ENCODE measurements at regions not wholly inside any gene's neighbourhood (a gene's known extent, or its start where the extent isn't known, plus 50 kb on each side); places are given as distances from the start of the nearest gene placed in this dataset.

DNA sequence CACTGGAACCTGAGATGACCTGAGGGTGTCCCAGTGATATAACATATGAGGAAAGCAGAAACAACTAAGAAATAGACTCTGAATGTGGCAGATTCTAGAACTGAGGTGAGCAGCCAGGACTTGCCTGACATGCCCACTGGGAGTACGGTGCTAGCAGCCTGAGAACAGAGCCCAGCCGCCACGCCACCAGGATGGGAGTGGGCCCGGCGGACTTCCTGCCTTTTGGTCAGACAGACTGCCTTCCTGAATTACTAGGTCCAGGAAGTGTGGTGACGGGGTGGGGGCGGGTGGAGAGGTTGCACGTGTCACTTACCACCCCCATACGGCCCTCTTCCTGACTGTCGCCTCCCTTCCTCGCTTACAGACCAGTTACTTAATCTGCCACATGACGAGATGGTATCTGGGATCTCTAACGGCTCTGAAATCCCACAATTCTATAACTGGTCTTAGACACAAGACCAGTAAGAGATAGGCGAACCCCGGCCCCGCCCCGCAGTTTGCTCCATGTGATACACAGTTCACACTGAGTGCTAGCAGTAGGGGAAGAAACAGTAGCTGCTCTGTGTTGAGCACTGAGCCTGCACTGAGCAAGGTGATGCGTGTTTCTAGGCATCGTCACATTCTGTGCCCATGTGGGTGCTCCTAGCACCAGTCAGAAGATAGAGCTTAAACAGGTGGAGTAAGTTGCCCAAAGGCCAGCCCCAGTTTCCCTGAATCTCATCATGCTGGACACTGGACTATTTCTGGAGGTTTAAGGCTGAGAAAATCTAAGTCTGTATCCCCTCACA, 95.7 kb downstream of the CPN2 start:
- WGBS, 3 donors: 65 to 81% (median 76%) methylated on average over 19 of the region's 19 CpGs
- Histone ChIP-seq H3K4me3 (no peak overlapping the region), H3K9me3 (no peaks in the 10 kb centered on the region), H3K27ac (no peak overlapping the region), H3K36me3 (no peaks in the 10 kb centered on the region), H3K27me3 (no peaks in the 10 kb centered on the region), H3K4me1 (ENCODE audit: insufficient read depth) (peaks cover 6% of the 10 kb centered on the region)
- intact Hi-C loops (cut with DNase I): no loop called here
- DNase-seq: peak in 1 of 5 donors; percentile 35
- TF ChIP-seq POLR2A (IDR thresholded peaks at IDR 0.05) (no peak), EP300 (IDR thresholded peaks at IDR 0.05) (no peak)
- TF ChIP-seq, protein P1, sequence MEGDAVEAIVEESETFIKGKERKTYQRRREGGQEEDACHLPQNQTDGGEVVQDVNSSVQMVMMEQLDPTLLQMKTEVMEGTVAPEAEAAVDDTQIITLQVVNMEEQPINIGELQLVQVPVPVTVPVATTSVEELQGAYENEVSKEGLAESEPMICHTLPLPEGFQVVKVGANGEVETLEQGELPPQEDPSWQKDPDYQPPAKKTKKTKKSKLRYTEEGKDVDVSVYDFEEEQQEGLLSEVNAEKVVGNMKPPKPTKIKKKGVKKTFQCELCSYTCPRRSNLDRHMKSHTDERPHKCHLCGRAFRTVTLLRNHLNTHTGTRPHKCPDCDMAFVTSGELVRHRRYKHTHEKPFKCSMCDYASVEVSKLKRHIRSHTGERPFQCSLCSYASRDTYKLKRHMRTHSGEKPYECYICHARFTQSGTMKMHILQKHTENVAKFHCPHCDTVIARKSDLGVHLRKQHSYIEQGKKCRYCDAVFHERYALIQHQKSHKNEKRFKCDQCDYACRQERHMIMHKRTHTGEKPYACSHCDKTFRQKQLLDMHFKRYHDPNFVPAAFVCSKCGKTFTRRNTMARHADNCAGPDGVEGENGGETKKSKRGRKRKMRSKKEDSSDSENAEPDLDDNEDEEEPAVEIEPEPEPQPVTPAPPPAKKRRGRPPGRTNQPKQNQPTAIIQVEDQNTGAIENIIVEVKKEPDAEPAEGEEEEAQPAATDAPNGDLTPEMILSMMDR (IDR thresholded peaks at IDR 0.05): no peak

DNA sequence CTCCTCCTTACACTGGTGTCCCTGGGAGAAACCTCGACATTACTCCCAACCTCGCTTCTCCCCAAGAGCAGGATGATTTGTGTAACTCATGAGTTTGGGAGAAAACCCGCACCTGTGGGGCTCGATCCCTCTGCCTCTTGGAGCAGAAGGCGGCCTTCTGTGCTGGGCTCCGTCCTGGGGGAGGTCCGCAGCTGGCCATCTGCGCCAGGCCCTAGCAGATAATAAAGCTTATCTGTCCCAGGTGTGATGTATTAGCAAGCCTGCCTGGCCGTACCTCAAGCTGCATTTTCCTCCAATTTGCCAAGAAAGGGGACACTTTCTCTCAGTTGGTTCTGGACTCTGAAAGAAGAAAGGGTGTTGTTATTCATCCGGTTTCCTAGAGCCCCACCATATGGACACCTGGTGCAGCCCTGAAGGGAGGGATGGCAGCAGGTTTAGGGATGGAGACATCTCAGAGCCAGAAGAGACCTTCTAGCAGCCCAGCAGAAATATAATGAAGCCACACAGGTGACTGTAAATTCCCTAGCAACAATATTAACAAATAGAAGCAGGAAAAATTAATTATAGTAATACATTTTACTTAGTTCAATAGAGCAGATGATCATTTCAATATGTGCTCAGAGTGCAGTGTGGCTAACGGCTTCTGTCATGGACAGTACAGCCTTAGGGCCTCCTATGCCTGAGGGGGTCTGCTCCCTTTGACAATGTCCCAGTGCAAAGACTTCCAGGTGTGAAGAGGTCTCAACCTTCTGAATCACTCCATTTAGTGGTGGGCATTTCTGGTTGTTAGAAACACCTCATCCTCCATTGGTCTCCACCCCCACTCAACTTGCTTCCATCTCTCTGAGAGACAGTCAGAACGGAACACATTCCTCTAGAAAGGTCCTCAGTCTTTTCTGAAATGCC, 94.8 kb downstream of the CPN2 start:
- no peak overlapping the region for H3K4me3 ChIP-seq
- TF ChIP-seq, protein P1 (IDR thresholded peaks at IDR 0.05): no peak
- no peak for TF ChIP-seq POLR2A (IDR thresholded peaks at IDR 0.05)
- TF ChIP-seq EP300 (IDR thresholded peaks at IDR 0.05): no peak
- H3K36me3 ChIP-seq: no peaks in the 10 kb centered on the region
- DNase-seq: no peak
- intact Hi-C loops (cut with DNase I): no loop called here
- 91 to 95% (median 92%) methylated on average over 12 of the region's 12 CpGs for WGBS, 3 donors
- no peaks in the 10 kb centered on the region for H3K9me3 ChIP-seq
- no peak overlapping the region for H3K27ac ChIP-seq
- no peaks in the 10 kb centered on the region for H3K27me3 ChIP-seq
- peaks cover 2% of the 10 kb centered on the region for H3K4me1 ChIP-seq (ENCODE audit: insufficient read depth)

DNA sequence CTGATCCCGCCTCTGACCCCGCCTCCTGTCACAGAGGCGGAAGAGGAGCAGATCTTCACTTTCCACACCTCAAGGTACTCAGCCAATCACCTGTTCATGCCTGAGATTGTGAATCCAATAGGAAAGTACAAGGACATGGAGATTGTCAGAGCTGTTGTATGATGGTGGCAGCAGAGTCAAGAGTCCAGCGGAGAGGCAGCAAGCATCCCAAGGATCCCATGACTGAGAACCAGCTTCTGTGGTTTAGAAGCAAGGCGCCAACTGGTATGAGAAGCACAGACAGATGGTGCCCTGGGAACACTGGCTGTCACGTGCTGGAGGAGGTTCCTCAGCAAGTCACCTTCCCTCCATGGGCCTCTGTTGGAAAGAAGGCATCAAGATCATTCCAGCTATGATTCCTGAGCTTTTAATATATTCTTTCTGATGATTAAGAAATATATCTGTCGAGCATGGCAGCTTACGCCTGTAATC, 93.9 kb downstream of the CPN2 start:
- no peak for DNase-seq
- no peaks in the 10 kb centered on the region for H3K36me3 ChIP-seq
- peaks cover 2% of the 10 kb centered on the region for H3K4me1 ChIP-seq (ENCODE audit: insufficient read depth)
- WGBS, 3 donors: 94 to 97% (median 94%) methylated on average over 8 of the region's 8 CpGs
- intact Hi-C loops (cut with DNase I): no loop called here
- no peak overlapping the region for H3K27ac ChIP-seq
- no peak overlapping the region for H3K4me3 ChIP-seq
- H3K27me3 ChIP-seq: no peaks in the 10 kb centered on the region
- TF ChIP-seq, protein P1 (IDR thresholded peaks at IDR 0.05): no peak
- TF ChIP-seq POLR2A (IDR thresholded peaks at IDR 0.05) (no peak), EP300 (IDR thresholded peaks at IDR 0.05) (no peak)
- H3K9me3 ChIP-seq: no peaks in the 10 kb centered on the region

DNA sequence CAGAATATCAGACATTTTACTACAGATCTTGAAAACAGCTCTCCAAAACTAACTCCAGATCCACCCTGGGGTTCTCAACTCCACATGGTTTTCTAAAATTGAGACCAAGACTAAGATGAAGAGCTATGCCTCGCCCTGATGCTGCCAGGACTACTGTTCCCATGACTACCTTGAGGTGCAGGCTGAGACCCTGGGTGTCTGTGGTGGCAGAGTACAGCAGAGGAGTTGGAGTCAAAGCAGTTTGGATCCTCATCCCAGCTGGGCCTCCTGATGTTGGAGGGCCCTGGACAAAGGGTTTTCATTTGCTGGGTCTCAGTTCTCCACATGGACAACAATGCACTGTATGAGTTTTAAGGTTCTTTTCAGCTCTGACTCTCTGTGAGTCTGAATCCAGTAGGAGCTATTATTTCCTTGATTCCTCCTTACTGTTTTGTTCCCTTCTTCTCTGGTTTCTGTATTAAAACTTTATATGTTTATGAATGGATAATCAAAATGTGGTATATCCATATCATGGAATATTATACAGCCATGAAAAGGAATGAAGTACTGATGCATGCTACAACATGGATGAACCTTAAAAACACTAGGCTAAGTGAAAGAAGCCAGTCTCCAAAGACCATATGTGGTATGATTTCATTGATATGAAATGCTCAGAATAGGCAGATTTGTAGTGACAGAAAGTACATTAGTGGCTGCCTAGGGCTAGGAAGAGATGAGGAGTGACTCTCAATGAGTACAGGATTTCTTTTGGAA, 93.0 kb downstream of the CPN2 start:
- Histone ChIP-seq H3K4me1 (ENCODE audit: insufficient read depth) (peaks cover 2% of the 10 kb centered on the region), H3K27me3 (no peaks in the 10 kb centered on the region), H3K36me3 (no peaks in the 10 kb centered on the region), H3K9me3 (no peaks in the 10 kb centered on the region), H3K27ac (no peak overlapping the region), H3K4me3 (no peak overlapping the region)
- intact Hi-C loops (cut with DNase I): no loop called here
- DNase-seq: no peak
- TF ChIP-seq, protein P1 (IDR thresholded peaks at IDR 0.05): no peak
- TF ChIP-seq EP300 (IDR thresholded peaks at IDR 0.05) (no peak), POLR2A (IDR thresholded peaks at IDR 0.05) (no peak)
- WGBS, 3 donors: 90 to 100% (median 91%) methylated on average over 1 of the region's 1 CpG
